ENCODE measurements at regions not wholly inside any gene's neighbourhood (a gene's known extent, or its start where the extent isn't known, plus 50 kb on each side); places are given as distances from the start of the nearest gene placed in this dataset.

DNA sequence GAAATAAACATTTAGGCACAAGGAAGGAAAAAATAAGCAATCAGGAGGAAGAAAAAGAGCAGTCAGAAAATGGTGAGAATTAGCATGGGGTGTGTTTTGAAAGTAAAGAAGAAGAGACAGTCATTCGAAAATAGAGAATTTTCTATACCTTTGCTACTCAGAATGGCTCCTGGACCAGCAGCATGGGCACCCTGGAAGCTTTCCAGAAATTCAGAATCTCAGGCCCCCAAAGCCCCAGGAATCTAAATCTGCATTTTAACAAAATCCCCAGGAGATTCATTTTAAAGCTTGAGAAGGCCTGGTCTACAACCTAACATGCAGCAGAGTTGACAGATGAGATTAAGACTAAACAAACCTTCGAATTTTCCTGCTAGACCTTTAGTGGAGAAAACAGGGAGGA is 131.2 kb upstream of the HDAC9 start:
- DNase-seq (ENCODE audit: low spot score) = no peak

DNA sequence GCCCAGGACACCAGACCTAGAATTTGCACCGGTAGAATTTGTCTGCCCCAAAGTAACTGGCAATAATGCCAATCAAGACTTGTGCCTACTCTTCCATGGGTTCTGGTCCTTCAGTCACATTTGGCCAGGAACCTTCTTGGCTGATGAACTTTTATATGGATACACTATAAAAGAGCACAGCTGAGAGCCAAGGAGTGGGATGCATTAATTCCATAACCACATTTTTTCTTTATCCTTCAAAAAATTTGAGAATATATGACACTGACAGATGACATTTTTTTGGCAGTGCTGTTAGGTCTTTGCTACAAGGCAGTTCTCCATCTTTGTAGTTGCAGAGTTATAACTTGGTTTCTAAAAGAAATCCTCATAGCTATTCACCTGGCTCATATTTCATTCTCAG is 129.2 kb upstream of the HDAC9 start:
- no peak for DNase-seq (ENCODE audit: low spot score)

GRCh38 chr7:18369011-18369410 is 126.5 kb upstream of the HDAC9 start:
- DNase-seq (ENCODE audit: low spot score) = no peak

DNA sequence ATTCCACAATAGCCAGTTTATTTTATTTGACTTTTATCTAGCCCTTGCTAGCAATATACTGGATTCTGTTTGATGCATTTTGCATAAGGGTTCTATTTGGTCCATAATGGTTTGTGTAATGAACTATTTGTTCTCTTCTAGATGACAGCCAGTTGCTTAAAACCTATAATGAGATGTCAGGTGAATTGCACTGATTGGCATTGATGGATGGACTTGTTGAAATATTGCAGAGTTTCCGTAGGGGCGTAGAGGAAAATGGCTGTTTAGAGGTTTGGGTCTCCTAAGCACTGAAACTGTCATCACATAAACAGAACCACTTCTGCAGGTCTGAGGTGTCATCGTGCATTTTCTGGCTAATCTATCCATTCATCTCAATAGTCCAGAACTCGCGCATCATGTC is 124.9 kb upstream of the HDAC9 start:
- DNase-seq (ENCODE audit: low spot score) = no peak

- DNase-seq (ENCODE audit: low spot score) = peak; percentile 65
Observed at GRCh38 chr7:18378989-18379605, 116.5 kb upstream of the HDAC9 start.

DNA sequence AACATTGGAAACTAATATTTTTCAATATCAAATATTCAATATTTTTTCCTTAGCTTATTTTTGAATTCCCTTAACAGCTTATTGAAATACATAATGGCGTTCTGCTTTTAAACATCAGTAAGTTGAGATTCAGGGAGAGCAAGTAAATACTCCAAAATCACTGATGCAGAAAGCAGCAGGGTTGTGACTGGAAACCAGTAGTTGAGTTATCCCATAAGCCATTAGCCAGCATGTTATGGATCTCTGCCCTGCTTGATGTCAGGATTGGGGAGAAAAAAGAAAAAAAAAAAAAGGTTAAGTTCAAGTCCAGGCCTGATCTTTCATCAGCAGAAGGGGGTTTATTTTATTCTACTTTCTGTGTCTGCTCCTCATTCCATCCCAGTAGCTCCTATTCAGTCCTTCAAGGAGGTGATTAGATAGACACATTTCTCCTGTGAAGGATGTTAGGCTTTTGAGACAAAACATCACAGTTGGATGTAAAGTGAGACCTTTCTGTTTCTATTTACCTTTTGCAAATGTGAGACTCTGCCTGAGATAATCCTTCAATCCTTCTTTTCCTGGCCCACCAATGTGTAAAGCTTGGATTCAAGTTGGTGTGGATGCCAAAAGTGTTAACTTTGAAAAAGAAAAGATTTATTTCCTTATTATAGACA is 110.9 kb upstream of the HDAC9 start:
- DNase-seq (ENCODE audit: low spot score) = no peak

DNA sequence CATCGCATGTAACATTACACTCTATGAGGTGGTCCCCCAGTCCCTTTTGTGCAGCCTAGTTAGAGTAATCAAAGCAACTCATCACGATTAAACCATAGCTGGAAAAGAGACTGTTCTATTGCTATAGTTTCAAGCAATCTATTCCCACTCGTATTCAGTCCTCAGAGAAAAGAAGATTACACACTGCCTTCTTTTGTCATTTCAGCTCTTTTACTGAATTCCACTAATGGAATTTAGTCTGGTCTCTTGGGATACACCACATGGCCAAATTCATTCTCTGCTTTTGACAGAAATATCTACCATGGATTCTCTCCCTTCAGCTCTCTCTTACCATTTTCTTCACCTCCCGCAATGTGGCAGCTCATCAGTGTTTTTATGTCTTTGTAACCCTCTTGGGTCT is 108.9 kb upstream of the HDAC9 start:
- DNase-seq (ENCODE audit: low spot score) = no peak

- DNase-seq (ENCODE audit: low spot score) = no peak
Observed at GRCh38 chr7:18387191-18387735, 108.3 kb upstream of the HDAC9 start.

DNA sequence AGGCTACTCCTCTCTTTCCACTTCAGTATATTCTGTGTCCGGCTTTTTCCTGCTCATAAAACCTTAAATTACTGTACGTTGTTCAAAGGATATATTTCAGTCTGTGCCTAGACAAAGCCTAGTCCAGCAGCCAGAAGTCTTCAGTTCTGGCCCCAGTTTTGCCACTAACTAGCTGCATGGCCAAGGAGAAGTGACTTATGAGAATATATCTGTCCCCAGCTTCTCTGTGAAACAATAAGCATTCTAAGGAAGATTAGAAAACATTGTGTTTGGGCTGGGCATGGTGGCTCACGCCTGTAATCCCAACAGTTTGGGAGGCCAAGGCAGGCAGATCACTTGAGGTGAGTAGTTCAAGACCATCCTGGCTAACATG is 105.0 kb upstream of the HDAC9 start:
- DNase-seq (ENCODE audit: low spot score) = no peak

- no peak for DNase-seq (ENCODE audit: low spot score)
Observed at GRCh38 chr7:18393465-18394118, 102.0 kb upstream of the HDAC9 start.

DNA sequence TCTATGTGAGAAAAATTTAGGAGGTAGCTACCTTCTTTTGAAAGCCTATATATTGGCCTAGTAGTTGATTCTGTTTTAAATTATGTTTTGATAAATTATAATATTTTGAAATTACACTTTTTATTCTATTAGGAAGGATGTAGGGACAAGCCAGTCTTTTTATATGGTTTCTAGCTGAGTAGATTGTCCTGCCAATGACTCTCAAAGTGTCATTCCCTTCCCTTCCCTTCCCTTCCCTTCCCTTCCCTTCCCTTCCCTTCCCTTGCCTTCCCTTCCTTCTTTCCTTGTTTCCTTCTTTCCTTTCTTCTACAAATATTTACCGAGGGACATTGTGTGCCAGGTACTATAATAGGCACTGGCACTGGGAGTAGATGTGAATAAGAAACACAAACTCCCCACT is 99.7 kb upstream of the HDAC9 start:
- no peak for DNase-seq (ENCODE audit: low spot score)

- no peak for DNase-seq (ENCODE audit: low spot score)
Observed at GRCh38 chr7:18396953-18397352, 98.6 kb upstream of the HDAC9 start.

GRCh38 chr7:18399436-18400235 is 95.9 kb upstream of the HDAC9 start:
- no peak for DNase-seq (ENCODE audit: low spot score)

DNA sequence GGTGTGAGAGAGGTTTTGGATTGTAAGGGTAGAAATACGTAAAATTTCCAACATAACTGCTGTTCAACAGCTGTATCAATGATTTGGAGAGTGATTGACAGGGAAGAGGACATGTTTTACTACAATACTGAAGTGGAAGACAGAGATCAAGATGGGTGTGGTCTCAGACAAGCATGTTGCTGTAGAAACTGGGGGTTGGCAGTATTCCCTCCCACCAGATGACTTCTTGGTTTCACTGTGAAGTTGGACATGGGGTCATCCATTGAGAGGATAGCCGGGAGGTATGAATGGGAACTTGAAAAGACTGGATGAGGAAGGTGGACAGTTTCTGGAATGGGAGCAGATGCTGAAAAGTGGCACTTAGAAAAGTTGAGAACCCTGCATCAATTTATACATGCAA is 95.3 kb upstream of the HDAC9 start:
- no peak for DNase-seq (ENCODE audit: low spot score)

DNA sequence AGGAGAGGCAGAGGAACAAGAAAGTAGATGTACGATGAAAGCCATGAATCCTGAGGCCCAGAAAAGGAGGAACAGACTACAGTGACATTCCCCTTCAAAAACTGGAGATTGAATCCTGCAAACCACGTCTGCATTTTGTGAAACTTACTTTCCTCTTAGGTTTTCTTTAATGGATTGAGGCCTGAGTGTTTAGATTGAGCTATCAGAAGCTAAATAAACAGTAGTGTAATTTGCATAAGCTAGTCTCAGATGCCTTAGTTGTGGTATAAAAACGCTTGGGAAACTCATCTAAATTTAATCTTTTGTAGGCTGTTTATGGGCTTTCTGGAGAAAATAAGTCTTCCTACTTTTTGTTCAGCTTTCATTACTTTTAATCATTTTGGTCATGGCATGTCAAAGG is 94.8 kb upstream of the HDAC9 start:
- DNase-seq (ENCODE audit: low spot score) = no peak

- no peak for DNase-seq (ENCODE audit: low spot score)
Observed at GRCh38 chr7:18401757-18402156, 93.8 kb upstream of the HDAC9 start.

DNA sequence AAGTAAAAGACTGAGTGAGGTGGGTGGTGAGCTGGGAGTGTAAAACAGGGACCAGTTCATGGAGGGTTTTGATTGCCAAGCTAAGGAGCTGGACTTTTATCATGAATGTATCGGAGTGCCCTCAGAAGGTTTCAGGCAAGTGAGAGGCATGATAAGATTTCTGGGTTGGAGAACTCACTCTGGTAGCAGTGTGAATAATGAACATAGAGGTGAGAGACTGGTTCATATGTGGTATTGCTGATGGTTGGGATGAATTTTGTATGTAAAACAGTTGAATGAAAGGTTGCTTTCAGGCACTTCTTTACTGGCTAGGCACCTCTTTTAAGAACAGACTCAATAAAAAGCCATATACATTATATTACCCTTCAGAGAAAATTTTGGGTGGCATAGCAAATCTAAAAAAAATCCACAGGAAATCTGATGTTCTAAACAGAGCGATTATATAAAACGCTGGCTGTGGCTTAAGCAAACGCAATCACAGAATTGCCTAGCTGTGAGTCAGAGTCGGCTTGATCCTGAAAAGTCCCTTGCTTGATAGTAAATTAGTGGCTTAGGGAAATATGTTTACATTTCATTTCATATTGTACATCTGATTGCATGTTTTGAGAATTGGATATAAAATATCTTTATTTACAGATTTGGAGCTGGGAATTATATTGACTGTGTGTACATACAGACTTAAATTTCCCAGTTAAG is 92.9 kb upstream of the HDAC9 start:
- no peak for DNase-seq (ENCODE audit: low spot score)

DNA sequence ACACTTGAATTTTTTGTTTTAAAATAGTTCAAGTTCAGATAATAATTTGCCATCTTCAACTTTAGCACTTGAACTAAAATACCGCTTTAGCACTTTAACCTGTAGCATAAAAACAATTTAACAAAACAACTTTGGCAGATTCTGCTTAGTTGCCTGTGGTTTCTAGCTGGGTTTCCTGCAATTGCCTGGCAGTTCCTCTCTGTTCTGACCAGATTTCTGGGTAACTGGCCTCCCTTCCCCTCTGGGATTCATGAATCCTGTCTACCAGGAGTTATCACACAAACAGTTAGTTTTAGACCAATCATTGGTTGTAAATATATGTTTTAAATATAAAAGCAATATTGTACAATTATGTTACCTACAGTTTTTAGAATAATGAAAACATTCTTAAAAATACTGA is 89.8 kb upstream of the HDAC9 start:
- DNase-seq (ENCODE audit: low spot score) = no peak

GRCh38 chr7:18407385-18407784 is 88.2 kb upstream of the HDAC9 start:
- DNase-seq (ENCODE audit: low spot score) = no peak

- DNase-seq (ENCODE audit: low spot score) = no peak
Observed at GRCh38 chr7:18408461-18408860, 87.1 kb upstream of the HDAC9 start.

DNA sequence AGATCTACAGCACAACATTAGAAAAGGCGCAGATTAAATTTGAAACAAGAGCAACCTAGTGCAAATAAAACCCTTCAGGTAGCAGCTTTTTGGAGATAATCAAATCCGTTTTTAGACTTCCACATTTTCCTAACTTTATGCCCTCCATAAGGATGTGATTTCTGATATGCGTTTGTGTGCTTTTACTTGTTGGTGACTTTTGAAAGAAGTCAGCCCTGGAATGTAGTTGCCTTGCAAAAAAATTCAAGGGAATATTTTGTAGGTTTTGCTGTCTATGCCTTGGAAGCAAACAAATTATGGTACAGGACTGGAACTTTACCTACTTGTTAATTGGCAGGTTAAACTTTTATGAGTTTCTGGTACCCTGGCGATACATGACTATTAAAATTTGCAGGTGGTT is 86.7 kb upstream of the HDAC9 start:
- no peak for DNase-seq (ENCODE audit: low spot score)

DNA sequence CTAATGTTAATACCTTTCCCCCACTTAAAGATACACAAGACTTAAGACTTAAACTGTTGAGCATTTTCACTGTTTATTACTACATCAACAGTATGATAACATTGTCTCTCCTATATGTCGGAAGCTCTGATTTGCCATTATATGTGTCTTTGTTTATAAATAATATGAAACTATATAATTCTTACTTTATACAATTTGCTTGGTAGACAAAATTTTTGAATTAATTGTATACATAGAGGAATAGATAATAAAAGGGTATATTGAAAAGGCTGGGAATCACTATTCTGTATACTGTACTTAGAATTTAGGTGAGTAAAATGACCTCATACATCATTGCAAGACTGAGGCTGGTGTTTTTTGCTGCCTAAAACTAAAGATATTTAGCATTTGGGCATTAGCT is 82.1 kb upstream of the HDAC9 start:
- no peak for DNase-seq (ENCODE audit: low spot score)

Measured in pons (tissue), 1 donor.